ENCODE measurements at regions not wholly inside any gene's neighbourhood (a gene's known extent, or its start where the extent isn't known, plus 50 kb on each side); places are given as distances from the start of the nearest gene placed in this dataset.

DNA sequence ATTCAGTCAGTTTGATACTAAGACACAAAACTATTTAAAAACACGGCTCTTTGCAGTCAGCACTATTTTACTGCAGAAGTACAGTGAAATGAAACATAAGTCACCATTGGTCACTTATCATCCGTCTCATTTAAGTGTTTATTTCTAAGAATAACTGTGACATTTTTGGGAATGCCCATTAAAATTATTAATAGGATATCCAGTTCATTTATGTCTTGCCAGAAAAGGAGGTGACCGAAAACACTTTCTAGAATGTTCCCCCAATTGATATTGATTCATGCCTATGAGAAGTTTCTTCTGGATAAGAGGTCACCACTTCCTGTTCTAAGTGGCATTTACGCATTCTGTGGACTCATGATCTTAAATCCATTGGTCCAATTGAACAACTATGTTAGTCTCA lies 477.3 kb downstream of the LIG4 start:
- no peak for DNase-seq

DNA sequence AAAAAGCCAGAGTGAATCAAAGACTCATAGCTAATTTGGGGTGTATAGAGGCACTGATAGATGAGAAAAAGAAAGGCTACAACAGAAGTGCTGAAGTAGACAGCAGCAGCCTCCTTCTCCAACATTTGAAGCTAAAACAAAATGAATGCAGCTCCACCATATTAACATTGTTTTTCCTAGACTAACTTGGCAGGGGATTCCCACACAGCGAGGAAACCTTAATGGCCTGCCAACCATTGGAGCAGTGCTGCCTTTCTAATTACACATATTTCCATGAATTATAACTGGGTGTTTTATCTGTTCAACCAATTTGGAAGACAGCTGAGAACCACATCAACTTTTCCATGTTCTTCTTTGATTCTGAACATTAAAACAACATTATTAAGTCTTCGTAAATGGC lies 478.6 kb downstream of the LIG4 start:
- DNase-seq = no peak

- DNase-seq = no peak
Measured at GRCh38 chr13:107736170-107736569, 479.2 kb downstream of the LIG4 start.

GRCh38 chr13:107734891-107735625 lies 480.3 kb downstream of the LIG4 start:
- no peak for DNase-seq

DNA sequence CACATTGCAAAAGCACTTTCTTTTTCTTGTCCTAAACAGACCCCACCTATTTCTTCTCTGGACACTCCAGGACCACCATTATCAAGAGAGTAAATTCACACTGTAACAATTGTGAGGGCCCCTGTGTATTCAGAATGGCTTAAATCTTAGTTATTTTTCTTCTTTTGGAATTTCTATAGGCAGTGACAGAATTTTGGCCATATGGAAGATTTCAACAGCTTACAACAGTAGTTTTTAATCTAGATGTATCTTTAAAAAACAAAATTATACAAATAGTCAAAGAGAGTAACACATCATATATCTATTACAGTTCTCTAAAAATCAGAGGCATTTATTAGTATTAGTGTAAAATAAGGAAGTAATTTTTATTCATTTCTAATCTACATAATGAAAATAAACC lies 482.1 kb downstream of the LIG4 start:
- DNase-seq = no peak

GRCh38 chr13:107730813-107731212 lies 484.5 kb downstream of the LIG4 start:
- DNase-seq = no peak

DNA sequence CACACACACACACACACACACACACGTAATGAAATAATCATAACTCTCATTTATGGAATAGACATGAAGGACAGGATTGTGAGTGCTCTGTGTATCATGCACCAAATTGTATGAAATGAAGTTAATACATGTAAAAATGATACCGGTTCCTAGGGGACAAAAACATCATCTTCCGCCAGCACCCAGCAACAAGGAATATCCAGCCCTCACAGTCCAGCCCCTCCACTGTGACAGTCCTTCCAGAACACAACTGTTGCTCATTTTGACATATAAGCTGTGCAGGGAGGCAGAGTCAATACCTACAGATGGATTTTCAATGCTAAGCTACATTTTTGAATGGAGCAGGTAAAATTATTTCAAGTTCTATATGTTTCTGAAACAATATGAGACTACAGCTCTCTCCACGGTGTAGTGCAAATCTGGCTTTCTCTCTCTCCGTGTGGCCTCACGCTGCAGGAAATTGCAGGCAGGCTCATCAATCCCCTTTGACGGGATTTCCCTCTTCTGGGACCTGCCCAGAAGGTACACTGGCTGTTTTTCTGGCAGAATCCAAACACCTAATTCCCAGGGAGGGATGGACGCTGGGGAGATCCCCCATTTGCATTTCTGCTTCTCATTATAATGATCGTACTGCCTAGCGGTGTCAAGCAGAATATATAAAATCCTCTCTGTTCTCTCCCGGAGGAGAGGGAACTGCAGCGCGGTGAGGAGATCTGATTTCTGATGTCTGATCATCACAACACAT lies 494.0 kb downstream of the LIG4 start:
- no peak for DNase-seq

- DNase-seq = no peak
Measured at GRCh38 chr13:107716741-107717140, 498.6 kb downstream of the LIG4 start.

GRCh38 chr13:107716241-107716640 lies 499.1 kb downstream of the LIG4 start:
- DNase-seq = no peak

DNA sequence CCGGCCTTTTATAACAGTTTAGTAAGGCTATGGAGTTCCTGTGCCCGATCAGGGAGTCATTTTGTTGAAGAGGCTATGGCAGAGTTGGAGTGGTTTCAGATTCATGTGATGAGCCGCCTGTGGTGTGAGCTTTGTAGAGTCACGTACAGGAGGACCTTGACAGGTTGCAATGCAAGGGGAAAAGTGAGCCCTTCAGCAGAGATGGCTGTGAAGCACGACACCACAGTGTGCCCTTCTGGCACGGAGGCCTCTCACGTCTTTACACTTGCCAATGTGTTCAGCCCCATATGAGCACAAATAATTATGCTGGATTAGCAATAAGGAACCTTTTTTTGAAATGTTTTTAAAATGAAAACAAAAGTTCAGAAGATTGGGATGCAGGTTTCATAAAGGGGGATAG lies 499.8 kb downstream of the LIG4 start:
- no peak for DNase-seq

GRCh38 chr13:107713314-107713713 lies 502.0 kb downstream of the LIG4 start:
- no peak for DNase-seq

GRCh38 chr13:107712145-107712860 lies 503.0 kb downstream of the LIG4 start:
- no peak for DNase-seq

GRCh38 chr13:107690181-107690580 lies 525.2 kb downstream of the LIG4 start:
- no peak for DNase-seq

DNA sequence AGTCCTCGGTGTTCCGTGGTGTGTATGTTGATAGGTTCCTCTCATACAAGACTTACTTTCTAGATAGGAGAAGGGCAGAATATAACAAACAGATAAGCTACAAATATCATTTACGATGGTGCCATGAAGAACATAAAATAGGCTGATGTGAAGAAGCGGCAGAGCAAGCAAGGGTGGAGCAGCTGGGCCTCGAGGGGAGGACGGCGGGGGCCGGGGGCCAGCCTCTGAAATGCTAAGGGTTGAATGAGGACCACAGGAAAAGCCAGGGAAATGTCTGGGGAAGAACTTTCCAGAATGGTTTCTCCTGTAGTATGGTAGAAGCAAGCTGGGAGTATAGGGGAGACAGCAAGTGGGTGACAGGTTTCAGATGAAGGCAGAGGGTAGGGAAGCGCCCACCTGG lies 529.5 kb downstream of the LIG4 start:
- no peak for DNase-seq

- no peak for DNase-seq
Measured at GRCh38 chr13:107681600-107681999, 533.7 kb downstream of the LIG4 start.

GRCh38 chr13:107680115-107680514 lies 535.2 kb downstream of the LIG4 start:
- no peak for DNase-seq

- no peak for DNase-seq
Measured at GRCh38 chr13:107678075-107678689, 537.2 kb downstream of the LIG4 start.

- DNase-seq = no peak
Measured at GRCh38 chr13:107675847-107676550, 539.3 kb downstream of the LIG4 start.

GRCh38 chr13:107669391-107669993 lies 545.8 kb downstream of the LIG4 start:
- no peak for DNase-seq

DNA sequence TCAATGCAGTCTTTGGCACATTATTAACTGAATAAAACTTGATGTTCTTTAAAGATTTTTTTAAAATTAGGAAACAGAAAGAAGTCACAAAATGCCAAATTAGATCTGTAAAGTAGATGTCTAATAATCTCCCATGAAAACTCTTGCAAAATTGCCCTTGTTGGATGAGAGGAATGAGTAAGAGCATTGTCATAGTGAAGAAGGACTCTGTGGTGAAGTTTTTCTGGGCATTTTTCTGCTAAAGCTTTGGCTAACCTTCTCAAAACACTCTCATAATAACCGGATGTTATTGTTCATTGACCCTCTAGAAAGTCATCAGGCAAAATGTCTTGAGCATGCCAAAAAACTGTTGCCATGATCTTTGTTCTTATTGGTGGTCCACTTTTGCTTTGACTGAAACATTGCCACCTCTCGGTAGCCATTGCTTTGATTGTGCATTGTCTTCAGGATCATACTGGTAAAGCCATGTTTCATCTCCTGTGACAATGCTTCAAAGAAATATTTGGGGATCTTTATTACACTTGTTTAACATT lies 549.3 kb downstream of the LIG4 start:
- DNase-seq = no peak

DNA sequence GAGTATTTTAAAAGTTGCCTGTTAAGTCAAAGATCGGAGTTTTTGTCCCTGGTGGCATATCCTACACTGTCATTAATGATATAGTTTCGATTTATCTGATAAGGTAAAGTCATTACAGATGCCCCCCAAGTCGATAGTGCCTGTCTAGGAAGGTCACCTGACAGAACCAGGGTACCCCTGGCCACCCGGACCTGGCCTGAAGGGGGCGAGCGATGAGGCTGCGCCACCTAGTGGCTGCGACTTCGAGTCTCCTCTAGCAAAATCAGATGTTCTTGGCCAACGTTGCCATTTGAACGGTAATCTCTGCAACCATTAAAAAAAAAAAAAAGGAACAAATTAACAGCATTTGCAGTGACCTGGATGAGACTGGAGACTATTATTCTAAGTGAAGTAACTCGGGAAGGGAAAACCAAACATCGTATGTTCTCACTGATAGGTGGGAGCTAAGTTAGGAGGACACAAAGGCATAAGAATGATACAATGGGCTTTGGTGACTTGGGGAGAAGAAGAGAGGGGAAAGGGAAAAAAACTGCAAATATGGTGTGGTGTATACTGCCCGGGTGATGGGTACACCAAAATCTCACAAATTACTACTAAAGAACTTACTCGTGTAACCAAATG lies 565.1 kb downstream of the LIG4 start:
- no peak for DNase-seq

GRCh38 chr13:107649079-107649478 lies 566.3 kb downstream of the LIG4 start:
- no peak for DNase-seq
